Testis (tissue), 2 donors: ENCODE measurements at regions not wholly inside any gene's neighbourhood (a gene's known extent, or its start where the extent isn't known, plus 50 kb on each side); places are given as distances from the start of the nearest gene placed in this dataset.

Source experiments
- POLR2A ChIP-seq: fragments of 450-650 bp; IDR thresholded peaks from one replicate; pipeline ENCODE4 v1.6.1; 2017; ENCODE audit warnings: antibody characterized with exemption, mild to moderate bottlenecking, moderate library complexity
- TF ChIP-seq, protein P1 (sequence below), 3 experiments: fragments of 450-650 bp in 2 of 3; fragments of 200-600 bp in 1 of 3; sonication (generic) in 1 of 3; IDR thresholded peaks; one replicate each; pipeline ENCODE4 v1.5.1; 2016 to 2019; ENCODE audit warnings: antibody characterized with exemption in 3 of 3, mild to moderate bottlenecking in 2 of 3, moderate library complexity in 1 of 3

GRCh38 chr4:162503868-162504267, 340.1 kb upstream of the FSTL5 start:
- TF ChIP-seq POLR2A, result no peak
- TF ChIP-seq, protein P1, sequence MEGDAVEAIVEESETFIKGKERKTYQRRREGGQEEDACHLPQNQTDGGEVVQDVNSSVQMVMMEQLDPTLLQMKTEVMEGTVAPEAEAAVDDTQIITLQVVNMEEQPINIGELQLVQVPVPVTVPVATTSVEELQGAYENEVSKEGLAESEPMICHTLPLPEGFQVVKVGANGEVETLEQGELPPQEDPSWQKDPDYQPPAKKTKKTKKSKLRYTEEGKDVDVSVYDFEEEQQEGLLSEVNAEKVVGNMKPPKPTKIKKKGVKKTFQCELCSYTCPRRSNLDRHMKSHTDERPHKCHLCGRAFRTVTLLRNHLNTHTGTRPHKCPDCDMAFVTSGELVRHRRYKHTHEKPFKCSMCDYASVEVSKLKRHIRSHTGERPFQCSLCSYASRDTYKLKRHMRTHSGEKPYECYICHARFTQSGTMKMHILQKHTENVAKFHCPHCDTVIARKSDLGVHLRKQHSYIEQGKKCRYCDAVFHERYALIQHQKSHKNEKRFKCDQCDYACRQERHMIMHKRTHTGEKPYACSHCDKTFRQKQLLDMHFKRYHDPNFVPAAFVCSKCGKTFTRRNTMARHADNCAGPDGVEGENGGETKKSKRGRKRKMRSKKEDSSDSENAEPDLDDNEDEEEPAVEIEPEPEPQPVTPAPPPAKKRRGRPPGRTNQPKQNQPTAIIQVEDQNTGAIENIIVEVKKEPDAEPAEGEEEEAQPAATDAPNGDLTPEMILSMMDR (IDR thresholded peaks at IDR 0.05), result no peak
